ENCODE measurements at regions not wholly inside any gene's neighbourhood (a gene's known extent, or its start where the extent isn't known, plus 50 kb on each side); places are given as distances from the start of the nearest gene placed in this dataset.

DNA sequence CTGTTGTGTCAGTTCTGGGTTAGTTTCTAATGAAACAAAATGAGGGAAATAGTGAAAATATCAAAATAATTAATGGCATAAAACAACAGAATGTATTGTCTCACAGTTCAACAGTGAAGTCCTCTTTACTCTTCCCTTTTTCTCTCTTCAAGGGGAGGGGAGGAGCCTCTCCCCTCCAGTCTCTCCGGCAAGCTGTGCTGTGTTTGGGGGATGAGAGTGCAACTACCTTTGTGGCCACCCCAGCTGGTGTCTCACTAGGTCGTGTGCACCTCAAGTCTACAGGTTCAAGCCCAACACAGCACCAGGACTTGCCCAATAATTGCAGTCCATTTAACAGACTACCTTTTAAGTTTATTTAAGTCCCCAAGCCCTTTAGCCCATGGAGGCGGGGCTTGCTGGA lies 271.7 kb upstream of the DOK6 start:
- Histone ChIP-seq H3K79me2 (ENCODE audit: insufficient read depth) (no peaks in the 10 kb centered on the region), H3K27ac (no peak overlapping the region), H3K4me1 (ENCODE audit: insufficient read depth) (no peaks in the 10 kb centered on the region), H3K9ac (no peak overlapping the region), H3K9me2 (ENCODE audit: insufficient read depth) (no peaks in the 10 kb centered on the region), H3K4me2 (ENCODE audit: unreplicated experiment) (no peak overlapping the region), H4K20me1 (ENCODE audit: insufficient read depth) (no peaks in the 10 kb centered on the region), H3K9me3 (ENCODE audit: low read depth) (no peaks in the 10 kb centered on the region), H3K4me3 (no peak overlapping the region), H3K27me3 (replicated peaks; ENCODE audit: insufficient read depth) (no peaks in the 10 kb centered on the region), H3K36me3 (ENCODE audit: low read depth) (no peaks in the 10 kb centered on the region), H3F3A (ENCODE audit: insufficient read depth) (no peaks in the 10 kb centered on the region), H2AFZ (no peak overlapping the region)
- 60 to 76% methylated on average over 3 of the region's 3 CpGs for WGBS, 2 experiments (ENCODE audit: low coverage in 1 of 2, low lambda C conversion rate in 2 of 2, missing lambda C conversion rate in 2 of 2)
- DNase-seq = no peak
- in situ Hi-C loops (cut with MboI) = no loop called here
- TF ChIP-seq EZH2 (IDR thresholded peaks at IDR 0.05; ENCODE audit: insufficient read depth, poor library complexity, severe bottlenecking) = no peak
- no peak for TF ChIP-seq EZH2phosphoT487 (IDR thresholded peaks at IDR 0.05; ENCODE audit: insufficient read depth, low read depth)

DNA sequence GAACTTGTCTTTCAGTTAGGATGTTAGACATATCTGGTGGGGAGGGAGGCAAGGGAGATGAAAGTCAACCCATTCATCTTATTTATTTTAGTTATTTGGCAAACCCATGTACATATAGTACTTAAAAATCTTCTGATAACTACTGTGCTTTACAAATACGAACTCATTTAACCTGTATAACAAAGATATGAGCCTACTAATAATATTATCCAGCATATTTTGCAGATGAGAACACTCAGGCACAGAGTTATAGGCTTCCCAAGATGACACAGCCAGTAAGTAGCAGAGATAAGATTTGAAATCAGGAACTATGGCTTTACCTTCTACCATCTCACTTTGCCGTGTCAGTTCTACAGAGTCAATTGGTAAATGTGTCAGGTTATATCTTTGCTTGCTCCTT lies 262.6 kb upstream of the DOK6 start:
- in situ Hi-C loops (cut with MboI) = no loop called here
- 72 to 76% methylated on average over 2 of the region's 2 CpGs for WGBS, 2 experiments (ENCODE audit: low coverage in 1 of 2, low lambda C conversion rate in 2 of 2, missing lambda C conversion rate in 2 of 2)
- no peaks in the 10 kb centered on the region for H3K36me3 ChIP-seq (ENCODE audit: low read depth)

DNA sequence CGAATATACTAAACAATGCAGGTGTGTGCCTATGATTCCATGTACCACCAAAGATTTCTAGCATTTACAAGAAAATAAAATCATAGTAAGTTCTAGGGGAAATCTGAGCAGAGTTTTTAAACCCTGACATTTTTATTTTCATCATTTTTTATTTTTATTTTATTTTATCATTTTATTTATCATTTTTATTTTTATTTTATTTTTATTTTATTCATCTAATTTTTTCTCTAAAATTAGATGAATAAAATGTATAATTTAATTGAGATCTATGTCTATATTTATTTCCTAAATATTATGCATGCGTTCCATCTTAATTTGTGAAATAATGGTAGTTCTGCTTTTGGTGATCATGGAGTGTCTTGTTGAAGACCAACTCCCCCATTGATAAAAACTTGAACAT lies 257.6 kb upstream of the DOK6 start:
- no peaks in the 10 kb centered on the region for H3K4me1 ChIP-seq (ENCODE audit: insufficient read depth)
- 82 to 91% methylated on average over 2 of the region's 2 CpGs for WGBS, 2 experiments (ENCODE audit: low coverage in 1 of 2, low lambda C conversion rate in 2 of 2, missing lambda C conversion rate in 2 of 2)

More for the DNA sequence above, 262.6 kb upstream of the DOK6 start:
- TF ChIP-seq EZH2phosphoT487 (IDR thresholded peaks at IDR 0.05; ENCODE audit: insufficient read depth, low read depth) (no peak), EZH2 (IDR thresholded peaks at IDR 0.05; ENCODE audit: insufficient read depth, poor library complexity, severe bottlenecking) (no peak)
- Histone ChIP-seq H2AFZ (no peak overlapping the region), H3K9ac (no peak overlapping the region), H3K79me2 (ENCODE audit: insufficient read depth) (no peaks in the 10 kb centered on the region), H3K27ac (no peak overlapping the region), H3F3A (ENCODE audit: insufficient read depth) (no peaks in the 10 kb centered on the region), H3K9me3 (ENCODE audit: low read depth) (no peaks in the 10 kb centered on the region), H3K9me2 (ENCODE audit: insufficient read depth) (no peaks in the 10 kb centered on the region; the same call in 1 of the 2 replicates), H3K4me3 (no peak overlapping the region), H3K27me3 (replicated peaks; ENCODE audit: insufficient read depth) (no peaks in the 10 kb centered on the region), H3K4me2 (ENCODE audit: unreplicated experiment) (no peak overlapping the region), H3K4me1 (ENCODE audit: insufficient read depth) (no peaks in the 10 kb centered on the region), H4K20me1 (ENCODE audit: insufficient read depth) (no peaks in the 10 kb centered on the region)
- no peak for DNase-seq

DNA sequence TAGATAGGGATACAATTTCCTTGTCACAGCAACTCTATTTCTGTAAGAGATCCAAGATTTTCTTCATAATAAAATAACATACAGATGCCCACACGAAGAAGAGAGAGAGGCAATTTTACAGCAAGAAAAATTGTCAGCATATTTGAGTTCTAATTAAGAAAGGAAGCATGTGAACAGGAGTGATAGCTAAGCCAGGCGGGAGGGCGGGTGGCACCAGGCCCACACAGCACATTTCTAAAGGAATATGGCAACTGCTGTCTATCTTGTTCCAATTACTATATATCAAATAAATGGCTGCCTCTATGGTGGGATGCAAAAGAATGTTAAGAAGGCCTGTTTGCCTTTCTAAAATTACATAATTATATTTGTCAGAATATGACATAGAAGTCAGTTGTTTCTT lies 248.3 kb upstream of the DOK6 start:
- Histone ChIP-seq H3F3A (ENCODE audit: insufficient read depth) (no peaks in the 10 kb centered on the region), H3K9me2 (ENCODE audit: insufficient read depth) (no peaks in the 10 kb centered on the region), H3K27me3 (replicated peaks; ENCODE audit: insufficient read depth) (no peaks in the 10 kb centered on the region), H3K4me3 (no peak overlapping the region), H3K79me2 (ENCODE audit: insufficient read depth) (no peaks in the 10 kb centered on the region), H3K4me2 (ENCODE audit: unreplicated experiment) (no peak overlapping the region), H3K36me3 (ENCODE audit: low read depth) (no peaks in the 10 kb centered on the region), H4K20me1 (ENCODE audit: insufficient read depth) (no peaks in the 10 kb centered on the region), H2AFZ (no peak overlapping the region), H3K9ac (no peak overlapping the region), H3K9me3 (ENCODE audit: low read depth) (no peaks in the 10 kb centered on the region), H3K27ac (no peak overlapping the region), H3K4me1 (ENCODE audit: insufficient read depth) (no peaks in the 10 kb centered on the region)
- no peak for DNase-seq
- in situ Hi-C loops (cut with MboI) = no loop called here
- WGBS, 2 experiments (ENCODE audit: low coverage in 1 of 2, low lambda C conversion rate in 2 of 2, missing lambda C conversion rate in 2 of 2) = 64% methylated on average over 3 of the region's 3 CpGs
- no peak for TF ChIP-seq EZH2 (IDR thresholded peaks at IDR 0.05; ENCODE audit: insufficient read depth, poor library complexity, severe bottlenecking)
- no peak for TF ChIP-seq EZH2phosphoT487 (IDR thresholded peaks at IDR 0.05; ENCODE audit: insufficient read depth, low read depth)

More for the DNA sequence above, 257.6 kb upstream of the DOK6 start:
- Histone ChIP-seq H3F3A (ENCODE audit: insufficient read depth) (no peaks in the 10 kb centered on the region), H3K36me3 (ENCODE audit: low read depth) (no peaks in the 10 kb centered on the region), H3K9me3 (ENCODE audit: low read depth) (no peaks in the 10 kb centered on the region), H3K4me2 (ENCODE audit: unreplicated experiment) (no peak overlapping the region), H3K9me2 (ENCODE audit: insufficient read depth) (no peaks in the 10 kb centered on the region; the same call in 1 of the 2 replicates), H2AFZ (no peak overlapping the region), H3K79me2 (ENCODE audit: insufficient read depth) (no peaks in the 10 kb centered on the region), H3K27me3 (replicated peaks; ENCODE audit: insufficient read depth) (no peaks in the 10 kb centered on the region), H3K9ac (no peak overlapping the region), H3K4me3 (no peak overlapping the region), H3K27ac (no peak overlapping the region), H4K20me1 (ENCODE audit: insufficient read depth) (no peaks in the 10 kb centered on the region)
- no peak for TF ChIP-seq EZH2phosphoT487 (IDR thresholded peaks at IDR 0.05; ENCODE audit: insufficient read depth, low read depth)
- TF ChIP-seq EZH2 (IDR thresholded peaks at IDR 0.05; ENCODE audit: insufficient read depth, poor library complexity, severe bottlenecking) = no peak
- in situ Hi-C loops (cut with MboI) = no loop called here
- DNase-seq = no peak

DNA sequence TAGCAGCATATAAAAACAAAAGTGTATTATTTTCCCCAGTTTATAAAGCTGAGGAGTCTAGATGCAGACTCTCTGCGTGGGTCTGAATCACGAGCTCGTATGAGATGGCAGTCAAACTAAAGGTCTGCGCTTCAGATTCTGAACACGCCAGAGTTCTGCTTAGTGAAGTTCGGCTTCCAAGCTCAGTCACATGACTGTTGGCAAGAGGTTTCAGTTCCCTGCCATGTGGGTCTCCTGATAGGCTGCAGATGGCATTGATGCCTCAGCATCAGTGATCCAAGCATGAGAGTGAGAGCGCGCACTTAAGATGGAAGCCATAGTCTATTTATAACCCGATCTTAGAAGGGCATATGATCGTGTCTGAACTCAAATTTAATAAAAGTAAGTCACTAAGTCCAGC lies 242.8 kb upstream of the DOK6 start:
- no peak overlapping the region for H3K4me2 ChIP-seq (ENCODE audit: unreplicated experiment)
- H4K20me1 ChIP-seq (ENCODE audit: insufficient read depth) = no peaks in the 10 kb centered on the region
- in situ Hi-C loops (cut with MboI) = no loop called here
- H3K79me2 ChIP-seq (ENCODE audit: insufficient read depth) = no peaks in the 10 kb centered on the region
- H3K4me3 ChIP-seq = no peak overlapping the region
- no peak overlapping the region for H3K9ac ChIP-seq
- H3K4me1 ChIP-seq (ENCODE audit: insufficient read depth) = peaks cover 12% of the 10 kb centered on the region
- WGBS, 2 experiments (ENCODE audit: low coverage in 1 of 2, low lambda C conversion rate in 2 of 2, missing lambda C conversion rate in 2 of 2) = 84 to 86% methylated on average over 10 of the region's 10 CpGs
- no peaks in the 10 kb centered on the region for H3F3A ChIP-seq (ENCODE audit: insufficient read depth)
- no peaks in the 10 kb centered on the region for H3K27me3 ChIP-seq (replicated peaks; ENCODE audit: insufficient read depth)
- H3K36me3 ChIP-seq (ENCODE audit: low read depth) = no peaks in the 10 kb centered on the region
- no peaks in the 10 kb centered on the region for H3K9me2 ChIP-seq (ENCODE audit: insufficient read depth)
- TF ChIP-seq EZH2phosphoT487 (IDR thresholded peaks at IDR 0.05; ENCODE audit: insufficient read depth, low read depth) (no peak), EZH2 (IDR thresholded peaks at IDR 0.05; ENCODE audit: insufficient read depth, poor library complexity, severe bottlenecking) (no peak)
- H3K27ac ChIP-seq = no peak overlapping the region
- H2AFZ ChIP-seq = no peak overlapping the region
- no peaks in the 10 kb centered on the region for H3K9me3 ChIP-seq (ENCODE audit: low read depth)
- no peak for DNase-seq
